GM21423 (cell line): ENCODE measurements at regions not wholly inside any gene's neighbourhood (a gene's known extent, or its start where the extent isn't known, plus 50 kb on each side); places are given as distances from the start of the nearest gene placed in this dataset.

Source experiments
- ATAC-seq: cut with Tn5 transposase; IDR thresholded peaks from one replicate; pipeline ENCODE4 v1.9.1; 2021; ENCODE audit warnings: mild to moderate bottlenecking, moderate library complexity; ENCODE audit not compliant: unreplicated experiment

- ATAC-seq, result no peak
Measured at GRCh38 chr5:3734632-3735031, 139.0 kb downstream of the IRX1 start.

- ATAC-seq, result no peak
Measured at GRCh38 chr5:3736466-3736865, 140.8 kb downstream of the IRX1 start.

GRCh38 chr5:3736926-3737325 lies 141.3 kb downstream of the IRX1 start:
- no peak for ATAC-seq

GRCh38 chr5:3738919-3739318 lies 143.3 kb downstream of the IRX1 start:
- no peak for ATAC-seq

GRCh38 chr5:3740546-3741373 lies 145.1 kb downstream of the IRX1 start:
- no peak for ATAC-seq

GRCh38 chr5:3741374-3741770 lies 145.7 kb downstream of the IRX1 start:
- ATAC-seq, result no peak

GRCh38 chr5:3742750-3743149 lies 147.1 kb downstream of the IRX1 start:
- ATAC-seq, result no peak

- no peak for ATAC-seq
Measured at GRCh38 chr5:3751846-3752245, 156.2 kb downstream of the IRX1 start.

GRCh38 chr5:3778000-3778550 lies 182.4 kb downstream of the IRX1 start:
- no peak for ATAC-seq

- ATAC-seq, result no peak
Measured at GRCh38 chr5:3778945-3779344, 183.3 kb downstream of the IRX1 start.

GRCh38 chr5:3780278-3780677 lies 184.6 kb downstream of the IRX1 start:
- ATAC-seq, result no peak

- no peak for ATAC-seq
Measured at GRCh38 chr5:3780907-3781306, 185.3 kb downstream of the IRX1 start.

GRCh38 chr5:3784854-3785253 lies 189.2 kb downstream of the IRX1 start:
- no peak for ATAC-seq

- ATAC-seq, result no peak
Measured at GRCh38 chr5:3786165-3786564, 190.5 kb downstream of the IRX1 start.

GRCh38 chr5:3786891-3787430 lies 191.3 kb downstream of the IRX1 start:
- no peak for ATAC-seq

- ATAC-seq, result no peak
Measured at GRCh38 chr5:3787604-3788003, 192.0 kb downstream of the IRX1 start.

- no peak for ATAC-seq
Measured at GRCh38 chr5:3789519-3790193, 194.0 kb downstream of the IRX1 start.

- ATAC-seq, result no peak
Measured at GRCh38 chr5:3793162-3793561, 197.5 kb downstream of the IRX1 start.

- ATAC-seq, result no peak
Measured at GRCh38 chr5:3794611-3795010, 199.0 kb downstream of the IRX1 start.

- no peak for ATAC-seq
Measured at GRCh38 chr5:3796736-3797135, 201.1 kb downstream of the IRX1 start.

GRCh38 chr5:3801967-3802366 lies 206.3 kb downstream of the IRX1 start:
- ATAC-seq, result no peak

GRCh38 chr5:3809455-3809854 lies 213.8 kb downstream of the IRX1 start:
- no peak for ATAC-seq
